MG63 (cell line): ENCODE measurements at regions not wholly inside any gene's neighbourhood (a gene's known extent, or its start where the extent isn't known, plus 50 kb on each side); places are given as distances from the start of the nearest gene placed in this dataset.
"Not testable (repeated sequence)": the region's sequence is repeated elsewhere in the genome, so short reads cannot be mapped to it uniquely, and the experiment has no call there.

ENCODE experiments used
- DNase-seq: peaks from one replicate; pipeline ENCODE4 v3.0.0-alpha.2; 2020
- H3K27me3 ChIP-seq: fragments of 250-450 bp; sonication (Bioruptor Pico); 2 replicates; pipeline ENCODE4 v1.5.1; 2020; ENCODE audit warnings: mild to moderate bottlenecking, moderate library complexity
- H3K36me3 ChIP-seq: fragments of 250-450 bp; sonication (Bioruptor Pico); 2 replicates; pipeline ENCODE4 v1.5.1; 2020; ENCODE audit warnings: mild to moderate bottlenecking, moderate library complexity
- H3K4me3 ChIP-seq: fragments of 250-450 bp; sonication (Bioruptor Pico); 2 replicates; pipeline ENCODE4 v1.5.1; 2020; ENCODE audit warnings: mild to moderate bottlenecking, moderate library complexity
- H3K9me3 ChIP-seq: fragments of 250-450 bp; sonication (Bioruptor Pico); 2 replicates; pipeline ENCODE4 v1.5.1; 2020; ENCODE audit warnings: mild to moderate bottlenecking, moderate library complexity

GRCh38 chr3:31196261-31196660 is 301.8 kb upstream of the GADL1 start:
- no peaks in the 10 kb centered on the region for H3K9me3 ChIP-seq
- H3K4me3 ChIP-seq: no peak overlapping the region
- no peaks in the 10 kb centered on the region for H3K27me3 ChIP-seq
- no peak for DNase-seq
- no peaks in the 10 kb centered on the region for H3K36me3 ChIP-seq

GRCh38 chr3:31196881-31197364 is 302.5 kb upstream of the GADL1 start:
- Histone ChIP-seq H3K36me3 (no peaks in the 10 kb centered on the region), H3K9me3 (no peaks in the 10 kb centered on the region), H3K4me3 (no peak overlapping the region), H3K27me3 (no peaks in the 10 kb centered on the region)
- no peak for DNase-seq

DNA sequence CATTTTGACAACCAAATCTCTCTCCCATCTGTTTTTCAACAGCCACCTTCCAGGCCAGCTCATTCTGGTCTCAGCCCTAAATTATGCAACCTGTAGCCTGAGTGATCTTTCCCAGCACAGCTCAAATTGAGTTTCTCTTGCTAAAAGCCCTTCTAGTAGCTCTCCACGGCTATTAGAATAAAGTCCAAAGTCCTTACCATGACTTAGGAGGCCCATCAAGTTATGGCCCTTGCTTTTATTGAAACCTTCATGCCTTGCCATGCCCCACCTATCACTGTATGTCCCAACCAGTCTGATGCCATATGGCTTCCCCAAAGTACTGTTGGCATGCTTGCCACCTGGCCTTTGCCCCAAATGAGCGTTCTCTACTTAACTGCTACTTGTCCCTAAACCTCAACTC is 303.5 kb upstream of the GADL1 start:
- no peak overlapping the region for H3K4me3 ChIP-seq
- DNase-seq: no peak

DNA sequence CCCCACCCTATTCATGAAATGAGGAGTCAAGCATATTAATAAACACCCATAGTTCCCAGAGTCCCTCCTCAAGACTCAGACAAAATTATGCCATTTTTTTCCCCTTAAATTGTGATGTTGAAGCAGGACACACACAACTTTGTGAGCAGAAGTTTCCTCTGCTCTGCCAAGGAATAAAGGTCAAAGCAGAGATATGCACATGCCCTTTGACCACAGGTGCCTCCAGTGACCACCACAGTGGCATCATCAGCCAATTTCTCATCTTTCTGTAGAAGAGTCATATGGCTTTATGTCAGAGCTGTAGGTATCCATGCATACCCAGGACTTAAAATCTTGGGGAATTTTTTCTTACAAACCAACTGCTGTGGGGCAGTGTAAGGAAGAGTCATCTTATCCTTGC is 304.4 kb upstream of the GADL1 start:
- Histone ChIP-seq H3K4me3 (no peak overlapping the region), H3K27me3 (no peaks in the 10 kb centered on the region), H3K36me3 (no peaks in the 10 kb centered on the region), H3K9me3 (no peaks in the 10 kb centered on the region)
- no peak for DNase-seq

More for the DNA sequence above, 303.5 kb upstream of the GADL1 start:
- H3K27me3 ChIP-seq: no peaks in the 10 kb centered on the region
- no peaks in the 10 kb centered on the region for H3K9me3 ChIP-seq
- H3K36me3 ChIP-seq: no peaks in the 10 kb centered on the region

DNA sequence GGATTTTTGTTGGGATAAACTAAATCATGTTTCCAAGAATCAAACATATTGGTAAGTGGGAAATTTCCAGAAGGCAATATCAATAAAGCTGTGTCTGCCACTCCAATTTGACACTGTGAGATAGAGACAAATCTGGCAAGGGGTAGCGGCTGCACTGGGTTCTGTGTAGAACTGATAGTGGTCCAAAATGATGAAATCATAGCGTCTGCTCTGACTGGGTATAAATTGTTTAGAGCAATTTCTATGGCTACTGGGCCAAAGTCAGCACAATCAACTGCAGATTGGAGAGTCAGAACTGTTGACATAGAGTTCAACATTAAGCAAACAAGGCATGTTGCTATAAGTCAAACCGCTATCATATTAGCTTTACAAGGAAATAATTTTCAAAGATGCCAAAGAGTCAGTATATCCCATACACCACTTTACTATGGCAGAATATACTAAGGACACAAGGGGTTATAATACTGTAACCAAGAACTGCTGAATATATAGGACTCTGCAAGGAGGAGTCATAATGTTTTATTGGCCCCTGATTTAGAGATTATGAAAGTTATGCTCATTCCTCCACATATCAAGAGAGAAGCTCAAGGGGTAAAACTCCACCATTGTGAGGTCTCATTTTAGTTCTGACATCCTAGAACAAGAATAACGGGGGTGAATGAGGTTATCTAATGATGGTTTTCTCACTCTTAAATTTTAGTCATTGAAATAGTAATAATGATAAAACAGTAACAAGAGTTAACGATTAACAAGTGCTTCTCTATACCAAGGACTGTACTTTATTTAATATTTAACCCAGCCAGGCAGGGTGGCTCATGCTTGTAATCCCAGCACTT is 309.7 kb upstream of the GADL1 start:
- H3K36me3 ChIP-seq: no peaks in the 10 kb centered on the region
- no peaks in the 10 kb centered on the region for H3K9me3 ChIP-seq
- H3K4me3 ChIP-seq: no peak overlapping the region
- no peaks in the 10 kb centered on the region for H3K27me3 ChIP-seq
- no peak for DNase-seq

- H3K27me3 ChIP-seq, H3K36me3 ChIP-seq, DNase-seq, H3K9me3 ChIP-seq, H3K4me3 ChIP-seq: not testable (repeated sequence)
Measured at GRCh38 chr3:31204796-31205056, 310.3 kb upstream of the GADL1 start.

GRCh38 chr3:31210068-31210645 is 315.7 kb upstream of the GADL1 start:
- Histone ChIP-seq H3K36me3 (no peaks in the 10 kb centered on the region), H3K27me3 (no peaks in the 10 kb centered on the region), H3K9me3 (no peaks in the 10 kb centered on the region), H3K4me3 (no peak overlapping the region)
- DNase-seq: no peak

DNA sequence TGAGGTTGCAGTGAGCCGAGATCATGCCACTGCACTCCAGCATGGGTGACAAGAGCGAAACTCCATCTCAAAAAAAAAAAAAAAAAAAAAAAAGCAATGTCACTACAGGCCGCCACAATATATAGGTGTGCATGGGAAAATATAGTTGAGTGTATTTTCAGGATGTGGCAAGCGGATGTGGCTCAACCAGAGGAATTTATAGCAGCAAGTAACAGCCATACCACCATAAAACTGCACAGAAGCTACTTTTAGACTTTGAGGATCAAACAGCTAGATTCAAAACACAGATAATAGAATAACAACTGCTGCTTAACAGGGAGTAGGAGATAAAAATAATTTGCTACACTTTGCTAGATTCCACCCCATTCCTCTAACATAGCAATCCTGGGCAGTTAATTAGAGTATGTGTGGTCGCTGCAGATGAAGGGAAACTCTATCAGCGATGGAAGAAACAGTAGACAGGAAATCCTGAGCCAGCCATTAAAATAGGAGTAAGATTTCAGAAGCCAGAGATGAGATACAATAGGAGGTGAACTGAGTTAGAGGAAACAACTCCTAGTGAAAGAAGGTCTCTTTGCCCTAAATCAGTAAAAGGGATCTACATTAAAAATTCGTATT is 318.7 kb upstream of the STT3B start:
- H3K27me3 ChIP-seq: no peaks in the 10 kb centered on the region

GRCh38 chr3:31218082-31218481 is 314.6 kb upstream of the STT3B start:
- no peaks in the 10 kb centered on the region for H3K9me3 ChIP-seq
- H3K27me3 ChIP-seq: no peaks in the 10 kb centered on the region
- no peaks in the 10 kb centered on the region for H3K36me3 ChIP-seq
- no peak overlapping the region for H3K4me3 ChIP-seq
- no peak for DNase-seq

More for the DNA sequence above, 318.7 kb upstream of the STT3B start:
- no peaks in the 10 kb centered on the region for H3K36me3 ChIP-seq
- DNase-seq: no peak
- H3K9me3 ChIP-seq: no peaks in the 10 kb centered on the region
- no peak overlapping the region for H3K4me3 ChIP-seq

DNA sequence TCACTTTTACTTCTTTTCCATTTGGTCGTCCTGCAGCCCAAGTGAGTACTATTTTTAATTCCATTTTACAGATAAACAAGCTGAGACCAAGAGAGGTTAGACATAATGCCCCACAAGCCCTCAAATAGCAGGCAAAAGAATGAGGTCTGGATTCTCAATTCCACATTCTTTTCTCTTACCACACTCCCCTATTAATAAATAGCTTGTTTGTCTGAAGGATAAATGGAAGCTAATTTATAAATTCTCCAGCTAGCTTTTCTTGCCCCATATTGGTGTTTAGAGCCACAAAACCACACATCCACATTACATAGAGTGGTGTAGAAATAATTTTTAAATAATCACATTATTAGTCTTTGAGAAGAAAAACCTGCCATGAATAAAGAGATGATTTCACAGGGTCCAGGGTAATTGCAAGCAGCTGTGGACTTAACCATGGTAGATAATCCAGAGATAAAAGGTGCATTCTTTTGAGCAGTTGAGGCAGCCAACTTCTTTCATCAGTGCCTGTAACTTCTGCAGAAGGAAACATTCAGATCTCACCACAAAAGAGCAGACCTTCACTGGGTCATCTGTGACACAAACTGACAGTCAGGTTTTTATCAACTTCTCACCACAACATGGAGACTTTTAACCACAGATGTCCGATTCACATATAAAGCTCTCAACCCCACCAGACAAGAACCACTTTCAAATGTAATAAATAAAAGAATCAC is 313.4 kb upstream of the STT3B start:
- DNase-seq: no peak
- Histone ChIP-seq H3K4me3 (no peak overlapping the region), H3K27me3 (no peaks in the 10 kb centered on the region), H3K9me3 (no peaks in the 10 kb centered on the region), H3K36me3 (no peaks in the 10 kb centered on the region)

DNA sequence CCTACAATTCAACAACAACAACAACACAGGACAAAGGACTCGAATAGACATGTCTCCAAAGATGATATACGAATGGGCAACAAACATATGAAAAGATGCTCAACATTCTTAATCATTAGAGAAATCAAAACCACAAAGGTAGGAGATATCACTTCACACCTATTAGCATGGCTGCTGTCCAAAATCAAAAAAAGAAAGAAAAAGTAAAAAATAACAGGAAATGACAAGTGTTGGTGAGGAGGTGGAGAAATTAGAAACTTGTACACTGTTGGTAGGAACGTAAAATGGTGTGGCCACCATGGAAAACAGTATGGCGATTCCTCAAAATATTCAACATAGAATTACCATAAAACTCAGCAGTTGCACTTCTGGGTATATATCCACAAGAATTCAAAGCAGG is 312.3 kb upstream of the STT3B start:
- Histone ChIP-seq H3K4me3 (no peak overlapping the region), H3K36me3 (no peaks in the 10 kb centered on the region), H3K9me3 (no peaks in the 10 kb centered on the region), H3K27me3 (no peaks in the 10 kb centered on the region)
- no peak for DNase-seq

GRCh38 chr3:31223278-31223677 is 309.4 kb upstream of the STT3B start:
- Histone ChIP-seq H3K36me3 (no peaks in the 10 kb centered on the region), H3K27me3 (no peaks in the 10 kb centered on the region), H3K9me3 (no peaks in the 10 kb centered on the region), H3K4me3 (no peak overlapping the region)
- no peak for DNase-seq

DNA sequence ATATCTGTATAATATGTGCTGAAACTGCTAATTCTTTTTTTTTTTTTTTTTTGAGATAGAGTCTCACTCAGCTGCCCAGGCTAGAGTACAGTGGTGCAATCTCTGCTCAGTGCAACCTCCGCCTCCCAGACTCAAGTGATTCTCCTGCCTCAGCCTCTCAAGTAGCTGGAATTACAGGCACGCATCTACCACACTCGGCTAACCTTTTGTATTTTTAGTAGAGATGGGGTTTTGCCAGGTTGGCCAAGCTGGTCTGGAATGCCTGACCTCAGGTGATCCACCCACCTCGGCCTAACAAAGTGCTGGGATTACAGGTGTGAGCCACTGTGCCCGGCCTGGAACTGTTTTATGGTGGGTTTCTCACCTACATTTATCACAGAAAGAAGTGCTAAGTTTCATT is 307.8 kb upstream of the STT3B start:
- Histone ChIP-seq H3K27me3 (no peaks in the 10 kb centered on the region), H3K36me3 (no peaks in the 10 kb centered on the region), H3K9me3 (no peaks in the 10 kb centered on the region), H3K4me3 (no peak overlapping the region)
- DNase-seq: no peak

- H3K9me3 ChIP-seq: no peaks in the 10 kb centered on the region
- no peaks in the 10 kb centered on the region for H3K27me3 ChIP-seq
- DNase-seq: no peak
- no peak overlapping the region for H3K4me3 ChIP-seq
- no peaks in the 10 kb centered on the region for H3K36me3 ChIP-seq
Measured at GRCh38 chr3:31225923-31226322, 306.8 kb upstream of the STT3B start.

- DNase-seq: no peak
- H3K4me3 ChIP-seq: no peak overlapping the region
- no peaks in the 10 kb centered on the region for H3K36me3 ChIP-seq
- no peaks in the 10 kb centered on the region for H3K27me3 ChIP-seq
- no peaks in the 10 kb centered on the region for H3K9me3 ChIP-seq
Measured at GRCh38 chr3:31226346-31226745, 306.4 kb upstream of the STT3B start.

DNA sequence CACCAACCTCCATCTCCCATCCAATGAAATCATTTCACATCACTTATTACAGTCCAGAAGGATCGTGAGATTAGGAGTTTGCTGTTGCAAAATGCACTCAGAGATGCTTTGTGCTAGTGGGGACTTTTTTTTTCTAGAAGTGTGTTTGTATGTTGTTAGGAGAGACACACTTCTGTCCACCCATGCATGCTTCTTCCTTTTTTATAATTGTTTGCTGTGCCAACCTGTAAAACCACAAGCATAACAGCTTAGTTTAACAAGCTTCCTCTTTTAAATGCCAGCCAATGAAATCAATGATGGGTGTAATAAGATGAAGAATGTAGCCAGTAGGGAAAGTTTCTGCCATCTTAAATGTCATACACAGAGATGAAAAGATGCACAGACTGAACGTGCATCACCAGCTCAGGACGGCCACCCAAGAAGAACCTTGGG is 305.6 kb upstream of the STT3B start:
- Histone ChIP-seq H3K36me3 (no peaks in the 10 kb centered on the region), H3K9me3 (no peaks in the 10 kb centered on the region), H3K27me3 (no peaks in the 10 kb centered on the region), H3K4me3 (no peak overlapping the region)
- DNase-seq: no peak

DNA sequence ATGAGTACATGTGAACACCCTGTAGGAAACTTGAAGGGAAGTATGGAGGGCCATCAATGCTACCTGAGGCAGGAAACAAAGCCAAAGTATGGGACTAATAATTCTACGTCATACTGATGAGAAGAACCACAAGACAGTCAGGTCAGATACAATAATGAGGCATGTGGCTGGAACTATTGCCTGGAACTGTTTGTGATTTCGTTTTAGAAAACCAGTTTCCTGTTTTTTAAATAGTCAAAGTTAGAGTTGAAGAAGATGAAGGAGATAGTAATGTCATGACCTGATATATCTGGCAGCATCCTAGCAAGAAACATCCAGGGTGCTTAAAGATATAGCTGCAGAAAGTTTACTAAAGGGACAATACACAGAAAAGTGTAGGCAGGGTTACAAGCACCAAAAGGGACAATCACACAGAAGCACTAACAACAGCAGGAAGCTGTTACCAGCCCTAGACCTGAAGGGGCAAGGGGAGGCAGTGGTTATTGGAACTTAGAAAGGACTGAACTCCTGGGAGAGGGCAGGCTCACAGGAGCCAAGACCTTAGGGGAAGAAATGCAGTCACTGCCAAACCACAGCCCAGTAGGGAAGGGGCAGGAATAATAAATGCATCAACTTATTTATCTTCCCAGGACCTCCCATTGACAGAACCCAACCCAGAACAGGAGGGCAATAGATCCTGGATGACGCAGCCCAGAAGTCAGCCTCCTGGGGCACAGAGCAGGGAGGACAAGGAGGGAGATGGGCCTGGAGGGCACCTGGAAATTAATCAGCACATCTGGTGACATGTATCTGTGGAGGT is 302.1 kb upstream of the STT3B start:
- DNase-seq: peak; percentile 5

More for the DNA sequence above, 302.1 kb upstream of the STT3B start:
- Histone ChIP-seq H3K36me3 (no peaks in the 10 kb centered on the region), H3K4me3 (no peak overlapping the region), H3K9me3 (no peaks in the 10 kb centered on the region), H3K27me3 (no peaks in the 10 kb centered on the region)
